H9 (cell line): ENCODE measurements at regions not wholly inside any gene's neighbourhood (a gene's known extent, or its start where the extent isn't known, plus 50 kb on each side); places are given as distances from the start of the nearest gene placed in this dataset.

Experiments
- DNase-seq: peaks from one replicate; pipeline ENCODE4 v3.0.0-alpha.2; 2017
- H2AFZ ChIP-seq: one replicate; pipeline ENCODE4 v1.6.1; 2013; ENCODE audit warnings: mild to moderate bottlenecking, low read length, control low read depth, moderate library complexity
- H2AK5ac ChIP-seq: 2 replicates; pipeline ENCODE4 v1.6.1; 2013; ENCODE audit warnings: low read length, control low read depth, mixed read lengths; ENCODE audit not compliant: insufficient read length
- H2BK120ac ChIP-seq: one replicate; pipeline ENCODE4 v1.6.1; 2013; ENCODE audit warnings: low read depth, mild to moderate bottlenecking, low read length, control low read depth, inconsistent platforms; ENCODE audit not compliant: poor library complexity, severe bottlenecking
- H2BK12ac ChIP-seq: 2 replicates; pipeline ENCODE4 v1.6.1; 2013; ENCODE audit warnings: low read length, control low read depth, mixed read lengths, low read depth; ENCODE audit not compliant: insufficient read length
- H2BK15ac ChIP-seq: 2 replicates; pipeline ENCODE4 v1.6.1; 2013; ENCODE audit warnings: low read depth, low read length, control low read depth
- H2BK20ac ChIP-seq: one replicate; pipeline ENCODE4 v1.6.1; 2013; ENCODE audit warnings: low read depth, mild to moderate bottlenecking, low read length, control low read depth, inconsistent platforms; ENCODE audit not compliant: poor library complexity, severe bottlenecking
- H2BK5ac ChIP-seq: 2 replicates; pipeline ENCODE4 v1.6.1; 2013; ENCODE audit warnings: low read length, control low read depth, mixed read lengths; ENCODE audit not compliant: insufficient read length
- H3K14ac ChIP-seq: 2 replicates; pipeline ENCODE4 v1.6.1; 2013; ENCODE audit warnings: low read length, control low read depth; ENCODE audit not compliant: insufficient read depth
- H3K18ac ChIP-seq: 2 replicates; pipeline ENCODE4 v1.6.1; 2013; ENCODE audit warnings: low read depth, mild to moderate bottlenecking, mixed read lengths, low read length, control low read depth; ENCODE audit not compliant: insufficient read length
- H3K23ac ChIP-seq: 2 replicates; pipeline ENCODE4 v1.6.1; 2013; ENCODE audit warnings: low read length, control low read depth, mixed read lengths, low read depth; ENCODE audit not compliant: insufficient read length
- H3K23me2 ChIP-seq: 2 replicates; pipeline ENCODE4 v1.6.1; 2013; ENCODE audit warnings: low read depth, mild to moderate bottlenecking, mixed read lengths, low read length, control low read depth; ENCODE audit not compliant: insufficient read length, poor library complexity, severe bottlenecking
- H3K27ac ChIP-seq: 2 replicates; pipeline ENCODE4 v1.5.1; 2013; ENCODE audit warnings: low read length, control low read depth, mixed read lengths, low read depth; ENCODE audit not compliant: insufficient read length
- H3K27me3 ChIP-seq: 2 replicates; pipeline ENCODE4 v1.6.1; 2013; ENCODE audit warnings: low read length, control low read depth, inconsistent platforms; ENCODE audit not compliant: insufficient read depth
- H3K4ac ChIP-seq: 2 replicates; pipeline ENCODE4 v1.6.1; 2013; ENCODE audit warnings: low read depth, mild to moderate bottlenecking, control low read depth, inconsistent platforms, low read length, moderate library complexity
- H3K4me1 ChIP-seq: 2 replicates; pipeline ENCODE4 v1.6.1; 2013; ENCODE audit warnings: low read length, control low read depth, inconsistent platforms; ENCODE audit not compliant: insufficient read depth
- H3K4me2 ChIP-seq: 2 replicates; pipeline ENCODE4 v1.6.1; 2013; ENCODE audit warnings: low read length, control low read depth, mixed read lengths; ENCODE audit not compliant: insufficient read length, insufficient read depth
- H3K56ac ChIP-seq: 2 replicates; pipeline ENCODE4 v1.6.1; 2013; ENCODE audit warnings: low read depth, mild to moderate bottlenecking, mixed read lengths, low read length, control low read depth; ENCODE audit not compliant: insufficient read length
- H3K79me1 ChIP-seq: 2 replicates; pipeline ENCODE4 v1.6.1; 2013; ENCODE audit warnings: low read depth, mild to moderate bottlenecking, moderate library complexity, low read length, control low read depth, inconsistent platforms; ENCODE audit not compliant: insufficient read depth, poor library complexity, severe bottlenecking
- H3K79me2 ChIP-seq: 2 replicates; pipeline ENCODE4 v1.6.1; 2013; ENCODE audit warnings: low read length, control low read depth, inconsistent platforms; ENCODE audit not compliant: insufficient read depth
- H3K9ac ChIP-seq: 2 replicates; pipeline ENCODE4 v1.6.1; 2013; ENCODE audit warnings: low read length, control low read depth, mixed read lengths; ENCODE audit not compliant: insufficient read length; ENCODE audit errors: extremely low read depth
- H3K9me3 ChIP-seq: one replicate; pipeline ENCODE4 v1.6.1; 2013; ENCODE audit warnings: low read depth, low read length, inconsistent platforms; ENCODE audit not compliant: control insufficient read depth
- H3T11ph ChIP-seq: one replicate; pipeline ENCODE4 v1.6.1; 2013; ENCODE audit warnings: mild to moderate bottlenecking, low read length, control low read depth, inconsistent platforms
- H4K20me1 ChIP-seq: one replicate; pipeline ENCODE4 v1.6.1; 2013; ENCODE audit not compliant: control insufficient read depth, insufficient read length, insufficient read depth
- H4K5ac ChIP-seq: 2 replicates; pipeline ENCODE4 v1.6.1; 2013; ENCODE audit warnings: low read depth, mild to moderate bottlenecking, mixed read lengths, low read length, control low read depth; ENCODE audit not compliant: insufficient read length
- H4K8ac ChIP-seq: replicated peaks from 2 replicates; pipeline ENCODE4 v1.6.1; 2013; ENCODE audit warnings: low read length, control low read depth, mixed read lengths, low read depth; ENCODE audit not compliant: insufficient read length
- H4K91ac ChIP-seq: 2 replicates; pipeline ENCODE4 v1.6.1; 2013; ENCODE audit warnings: low read depth, mild to moderate bottlenecking, moderate library complexity, mixed read lengths, low read length, control low read depth; ENCODE audit not compliant: insufficient read length
- H3K27ac Mint-ChIP-seq, 3 experiments: 2 replicates in 2 of 3; 3 replicates in 1 of 3; pipeline ENCODE4 v1.8.0; 2020 to 2021; ENCODE audit warnings: mixed read lengths in 3 of 3, mild to moderate bottlenecking in 1 of 3, moderate library complexity in 1 of 3
- H3K27me3 Mint-ChIP-seq: 2 replicates; pipeline ENCODE4 v1.8.0; 2021; ENCODE audit warnings: low read depth, mild to moderate bottlenecking, moderate library complexity, mixed read lengths
- H3K36me3 Mint-ChIP-seq, 3 experiments: 2 replicates in 2 of 3; 3 replicates in 1 of 3; pipeline ENCODE4 v1.8.0; 2020 to 2021; ENCODE audit warnings: low read depth in 3 of 3, mixed read lengths in 3 of 3; ENCODE audit not compliant: insufficient read depth in 1 of 3
- H3K4me1 Mint-ChIP-seq, 2 experiments: 2 replicates each; pipeline ENCODE4 v1.8.0; 2020; ENCODE audit warnings: mixed read lengths in 2 of 2
- H3K4me3 Mint-ChIP-seq, 2 experiments: 2 replicates in 1 of 2; 3 replicates in 1 of 2; pipeline ENCODE4 v1.8.0; 2020 to 2021; ENCODE audit warnings: mild to moderate bottlenecking in 2 of 2, mixed read lengths in 2 of 2, moderate library complexity in 1 of 2
- H3K9me3 Mint-ChIP-seq, 2 experiments: 2 replicates in 1 of 2; 3 replicates in 1 of 2; pipeline ENCODE4 v1.8.0; 2020; ENCODE audit warnings: mild to moderate bottlenecking in 2 of 2, mixed read lengths in 2 of 2, moderate library complexity in 1 of 2
- WGBS: extraction: QIAGEN DNeasy Blood & Tissue Kit; methylation state at CpG from one replicate; pipeline ENCODE4 v1.1.7; 2013; ENCODE audit warnings: missing lambda C conversion rate, low lambda C conversion rate, mixed read lengths; ENCODE audit not compliant: insufficient read length; ENCODE audit errors: extremely low coverage; 5-methylcytosine and 5-hydroxymethylcytosine counted together
- TF ChIP-seq, protein P1 (sequence below): fragments of 200-600 bp; sonication (generic); conservative IDR thresholded peaks from 3 replicates; pipeline ENCODE4 v1.8.0; 2021; ENCODE audit warnings: antibody characterized with exemption, mild to moderate bottlenecking

DNA sequence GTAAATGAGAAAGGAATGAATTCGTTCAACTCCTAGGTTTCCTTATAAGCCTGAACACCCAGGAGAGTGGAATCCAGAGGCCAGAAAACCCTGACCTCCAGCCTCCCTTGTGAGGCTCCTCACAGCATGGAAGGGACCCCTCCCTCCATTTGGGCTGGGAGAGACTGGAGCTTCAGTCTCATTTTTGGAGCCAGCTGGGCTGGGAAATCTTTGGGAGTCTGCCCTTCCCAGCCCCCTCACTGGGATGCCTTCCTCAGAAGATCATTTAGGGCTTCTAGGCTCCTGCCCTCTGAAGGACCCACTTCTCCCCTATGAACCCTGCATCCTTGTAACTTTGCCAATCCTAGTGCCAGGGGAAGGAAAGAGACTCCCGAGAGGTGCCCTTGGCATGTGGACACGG lies 346.1 kb downstream of the CYP26B1 start:
- H4K8ac ChIP-seq = no peak overlapping the region
- peaks cover 7% of the 10 kb centered on the region for H3K27me3 Mint-ChIP-seq
- no peak overlapping the region for H4K5ac ChIP-seq
- H2AK5ac ChIP-seq = no peak overlapping the region
- no peak overlapping the region; the same call in 1 of the 2 replicates for H3K14ac ChIP-seq
- H3K4ac ChIP-seq = no peak overlapping the region
- H3K4me2 ChIP-seq = no peak overlapping the region
- no peaks in the 10 kb centered on the region for H3K4me1 ChIP-seq
- no peak overlapping the region for H2BK120ac ChIP-seq
- no peaks in the 10 kb centered on the region for H3K27me3 ChIP-seq
- H3K23me2 ChIP-seq = no peaks in the 10 kb centered on the region
- no peak overlapping the region for H3K27ac ChIP-seq
- no peak overlapping the region for H2BK5ac ChIP-seq
- TF ChIP-seq, protein P1, sequence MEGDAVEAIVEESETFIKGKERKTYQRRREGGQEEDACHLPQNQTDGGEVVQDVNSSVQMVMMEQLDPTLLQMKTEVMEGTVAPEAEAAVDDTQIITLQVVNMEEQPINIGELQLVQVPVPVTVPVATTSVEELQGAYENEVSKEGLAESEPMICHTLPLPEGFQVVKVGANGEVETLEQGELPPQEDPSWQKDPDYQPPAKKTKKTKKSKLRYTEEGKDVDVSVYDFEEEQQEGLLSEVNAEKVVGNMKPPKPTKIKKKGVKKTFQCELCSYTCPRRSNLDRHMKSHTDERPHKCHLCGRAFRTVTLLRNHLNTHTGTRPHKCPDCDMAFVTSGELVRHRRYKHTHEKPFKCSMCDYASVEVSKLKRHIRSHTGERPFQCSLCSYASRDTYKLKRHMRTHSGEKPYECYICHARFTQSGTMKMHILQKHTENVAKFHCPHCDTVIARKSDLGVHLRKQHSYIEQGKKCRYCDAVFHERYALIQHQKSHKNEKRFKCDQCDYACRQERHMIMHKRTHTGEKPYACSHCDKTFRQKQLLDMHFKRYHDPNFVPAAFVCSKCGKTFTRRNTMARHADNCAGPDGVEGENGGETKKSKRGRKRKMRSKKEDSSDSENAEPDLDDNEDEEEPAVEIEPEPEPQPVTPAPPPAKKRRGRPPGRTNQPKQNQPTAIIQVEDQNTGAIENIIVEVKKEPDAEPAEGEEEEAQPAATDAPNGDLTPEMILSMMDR = no peak
- no peaks in the 10 kb centered on the region for H3K36me3 Mint-ChIP-seq
- H3K4me1 Mint-ChIP-seq = no peaks in the 10 kb centered on the region
- H3K9me3 ChIP-seq = no peaks in the 10 kb centered on the region
- no peak overlapping the region for H3T11ph ChIP-seq
- H4K20me1 ChIP-seq = no peaks in the 10 kb centered on the region
- no peak overlapping the region for H4K91ac ChIP-seq
- no CpG with 5 or more reads among the region's 3 CpGs for WGBS
- no peak overlapping the region for H2BK20ac ChIP-seq
- no peak overlapping the region for H2BK12ac ChIP-seq
- H3K56ac ChIP-seq = no peak overlapping the region
- H3K9ac ChIP-seq = no peak overlapping the region
- no peaks in the 10 kb centered on the region for H3K79me2 ChIP-seq
- no peak overlapping the region for H3K23ac ChIP-seq
- no peak overlapping the region for H3K27ac Mint-ChIP-seq
- no peak for DNase-seq
- H3K9me3 Mint-ChIP-seq = no peaks in the 10 kb centered on the region; a peak in 1 of 5 replicates
- H3K18ac ChIP-seq = no peak overlapping the region
- no peaks in the 10 kb centered on the region for H3K79me1 ChIP-seq
- no peak overlapping the region for H3K4me3 Mint-ChIP-seq
- H2AFZ ChIP-seq = no peak overlapping the region
- H2BK15ac ChIP-seq = no peak overlapping the region
